ENCODE measurements at regions not wholly inside any gene's neighbourhood (a gene's known extent, or its start where the extent isn't known, plus 50 kb on each side); places are given as distances from the start of the nearest gene placed in this dataset.

- H3K27me3 ChIP-seq = no peaks in the 10 kb centered on the region
- H3K27ac ChIP-seq = no peak overlapping the region
- TF ChIP-seq CTCF (IDR thresholded peaks at IDR 0.05) = no peak
- no peak for TF ChIP-seq POLR2A (IDR thresholded peaks at IDR 0.05)
- H3K4me1 ChIP-seq = no peaks in the 10 kb centered on the region
- intact Hi-C loops (cut with DNase I) = no loop called here
- no peak overlapping the region for H3K4me3 ChIP-seq
- 74 to 88% methylated on average over 1 of the region's 1 CpG for WGBS, 2 donors
- no peak for DNase-seq
- H3K9me3 ChIP-seq = no peaks in the 10 kb centered on the region
- no peaks in the 10 kb centered on the region for H3K36me3 ChIP-seq
Measured at GRCh38 chr16:75929046-75929445, 202.8 kb upstream of the CPHXL start.

GRCh38 chr16:75931043-75931442 is 204.8 kb upstream of the CPHXL start:
- no peaks in the 10 kb centered on the region for H3K4me1 ChIP-seq
- 27 to 30% methylated on average over 1 of the region's 1 CpG for WGBS, 2 donors
- H3K9me3 ChIP-seq = no peaks in the 10 kb centered on the region
- intact Hi-C loops (cut with DNase I) = no loop called here
- no peak for DNase-seq
- no peaks in the 10 kb centered on the region for H3K36me3 ChIP-seq
- no peak overlapping the region for H3K4me3 ChIP-seq
- H3K27me3 ChIP-seq = no peaks in the 10 kb centered on the region
- H3K27ac ChIP-seq = no peak overlapping the region
- TF ChIP-seq POLR2A (IDR thresholded peaks at IDR 0.05) = no peak
- no peak for TF ChIP-seq CTCF (IDR thresholded peaks at IDR 0.05)

GRCh38 chr16:75931970-75932369 is 205.7 kb upstream of the CPHXL start:
- no peak for TF ChIP-seq CTCF (IDR thresholded peaks at IDR 0.05)
- TF ChIP-seq POLR2A (IDR thresholded peaks at IDR 0.05) = no peak
- WGBS, 2 donors = 80 to 85% methylated on average over 1 of the region's 1 CpG

GRCh38 chr16:75938818-75939217 is 212.5 kb upstream of the CPHXL start:
- Histone ChIP-seq H3K27ac (no peak overlapping the region), H3K4me1 (no peaks in the 10 kb centered on the region), H3K36me3 (no peaks in the 10 kb centered on the region), H3K27me3 (no peaks in the 10 kb centered on the region), H3K9me3 (no peaks in the 10 kb centered on the region), H3K4me3 (no peak overlapping the region)
- no peak for DNase-seq
- intact Hi-C loops (cut with DNase I) = no loop called here
- WGBS, 2 donors = 42 to 66% methylated on average over 8 of the region's 8 CpGs
- TF ChIP-seq POLR2A (IDR thresholded peaks at IDR 0.05) (no peak), CTCF (IDR thresholded peaks at IDR 0.05) (no peak)

More at GRCh38 chr16:75931970-75932369, 205.7 kb upstream of the CPHXL start:
- intact Hi-C loops (cut with DNase I) = no loop called here
- Histone ChIP-seq H3K27me3 (no peaks in the 10 kb centered on the region), H3K4me3 (no peak overlapping the region), H3K9me3 (no peaks in the 10 kb centered on the region), H3K36me3 (no peaks in the 10 kb centered on the region), H3K27ac (no peak overlapping the region), H3K4me1 (no peaks in the 10 kb centered on the region)
- DNase-seq = no peak

- no peaks in the 10 kb centered on the region for H3K36me3 ChIP-seq
- H3K9me3 ChIP-seq = no peaks in the 10 kb centered on the region
- DNase-seq = no peak
- no peak overlapping the region for H3K4me3 ChIP-seq
- no peaks in the 10 kb centered on the region for H3K4me1 ChIP-seq
- TF ChIP-seq CTCF (IDR thresholded peaks at IDR 0.05) (no peak), POLR2A (IDR thresholded peaks at IDR 0.05) (no peak)
- no peak overlapping the region for H3K27ac ChIP-seq
- WGBS, 2 donors = 70 to 72% methylated on average over 3 of the region's 3 CpGs
- no peaks in the 10 kb centered on the region for H3K27me3 ChIP-seq
- intact Hi-C loops (cut with DNase I) = no loop called here
Measured at GRCh38 chr16:75942351-75942750, 216.1 kb upstream of the CPHXL start.
